ENCODE measurements at regions not wholly inside any gene's neighbourhood (a gene's known extent, or its start where the extent isn't known, plus 50 kb on each side); places are given as distances from the start of the nearest gene placed in this dataset.
"Not testable (repeated sequence)": the region's sequence is repeated elsewhere in the genome, so short reads cannot be mapped to it uniquely, and the experiment has no call there.

GRCh38 chr6:26799903-26800633 lies 140.5 kb upstream of the ZNF322 start:
- not testable (repeated sequence) for DNase-seq

GRCh38 chr6:26803762-26804161 lies 144.2 kb upstream of the ZNF322 start:
- DNase-seq = not testable (repeated sequence)

DNA sequence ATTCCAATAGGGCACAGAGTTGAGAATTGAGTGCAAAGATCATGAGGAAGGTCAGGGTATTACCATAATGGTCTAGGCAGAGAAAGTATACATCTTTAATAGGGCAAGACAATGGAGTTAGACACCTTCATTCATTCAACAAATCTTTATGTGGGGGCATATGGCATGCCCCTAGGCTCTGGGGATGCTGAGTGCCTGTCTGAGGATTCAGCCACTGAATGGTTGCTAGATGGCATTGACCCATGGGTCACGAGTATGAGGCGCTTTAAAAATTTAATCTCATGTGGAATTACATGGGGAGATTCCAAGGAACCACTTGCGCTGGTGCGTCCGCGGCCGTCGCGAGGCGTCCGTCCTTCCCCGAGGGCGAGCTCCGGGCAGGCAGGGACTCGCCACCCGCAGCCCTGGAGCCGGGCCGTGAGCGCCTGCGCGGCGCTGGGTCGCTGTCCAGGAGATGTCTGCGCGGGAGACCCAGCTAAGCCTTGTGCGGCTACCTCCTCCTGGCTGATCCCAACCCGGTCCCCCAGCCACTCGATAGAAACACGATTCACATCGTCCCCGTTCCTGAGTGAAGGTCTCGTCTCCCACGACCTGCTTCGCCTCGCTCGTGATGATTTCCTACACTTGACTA lies 152.1 kb upstream of the ZNF322 start:
- DNase-seq = not testable (repeated sequence)

DNA sequence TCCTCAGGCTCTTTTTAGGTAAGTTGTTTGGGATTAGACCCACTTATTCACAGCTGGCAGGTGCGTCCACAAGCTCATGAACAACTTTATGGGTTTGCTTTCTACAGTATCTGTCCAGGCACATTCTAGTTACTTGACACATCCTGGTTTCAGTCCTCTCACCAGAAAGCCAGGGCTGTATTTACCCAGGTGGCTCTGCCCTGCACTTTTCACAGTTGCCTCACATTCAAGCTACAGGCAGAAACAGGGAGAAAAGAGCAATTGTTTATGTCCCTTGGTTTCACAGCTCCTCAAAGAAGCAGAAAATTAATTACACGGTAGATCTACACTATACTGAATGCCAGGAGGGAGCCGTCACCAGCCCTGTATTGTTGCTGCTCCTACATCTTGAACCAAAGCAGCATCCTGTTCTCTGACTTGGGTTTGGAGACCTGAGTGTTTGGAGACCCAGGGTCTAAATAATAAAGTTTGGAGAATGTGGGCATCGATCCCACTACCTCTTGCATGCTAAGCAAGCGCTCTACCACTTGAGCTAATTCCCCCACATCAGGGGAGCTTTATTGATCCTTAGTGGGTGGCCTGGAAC lies 159.2 kb upstream of the ZNF322 start:
- DNase-seq = not testable (repeated sequence)

GRCh38 chr6:26827965-26828364 lies 168.4 kb upstream of the ZNF322 start:
- not testable (repeated sequence) for DNase-seq

DNA sequence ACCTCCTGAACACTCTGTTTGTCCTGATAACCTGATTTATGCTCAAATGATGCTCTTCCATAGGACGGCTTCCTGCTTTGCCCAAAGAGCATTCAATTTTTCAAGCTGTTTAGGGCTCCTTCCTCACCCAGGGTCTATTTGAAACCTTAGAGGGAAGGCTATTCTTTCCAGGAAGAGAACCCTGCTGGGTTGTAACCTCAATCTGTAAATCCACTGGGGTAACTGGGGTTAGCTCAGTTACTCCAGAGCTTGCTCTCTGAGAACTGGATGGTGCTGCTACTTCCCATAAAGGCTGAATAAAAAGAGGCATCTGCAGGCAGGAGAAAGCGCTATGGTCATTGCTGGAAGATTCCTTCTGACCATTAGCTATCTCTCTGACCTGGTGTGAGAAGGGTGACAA lies 169.9 kb upstream of the ZNF322 start:
- DNase-seq = not testable (repeated sequence)

DNA sequence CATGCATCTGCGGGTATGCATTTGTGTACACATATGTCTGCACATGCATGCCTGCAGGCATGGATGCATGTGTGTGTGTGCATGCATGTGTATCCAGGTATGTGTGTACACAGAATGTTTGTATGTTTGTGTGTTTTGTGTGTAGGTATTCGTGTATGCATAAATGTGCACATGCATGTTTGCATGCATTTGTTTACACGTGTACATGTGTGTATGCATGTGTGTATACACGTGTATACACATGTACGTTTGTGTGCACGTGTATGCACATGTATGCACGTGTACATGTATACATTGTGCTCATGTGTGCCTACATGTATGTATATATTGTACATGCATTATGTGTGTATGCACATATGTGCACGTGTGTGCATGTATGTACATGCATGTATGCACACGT lies 171.4 kb upstream of the ZNF322 start:
- not testable (repeated sequence) for DNase-seq

DNA sequence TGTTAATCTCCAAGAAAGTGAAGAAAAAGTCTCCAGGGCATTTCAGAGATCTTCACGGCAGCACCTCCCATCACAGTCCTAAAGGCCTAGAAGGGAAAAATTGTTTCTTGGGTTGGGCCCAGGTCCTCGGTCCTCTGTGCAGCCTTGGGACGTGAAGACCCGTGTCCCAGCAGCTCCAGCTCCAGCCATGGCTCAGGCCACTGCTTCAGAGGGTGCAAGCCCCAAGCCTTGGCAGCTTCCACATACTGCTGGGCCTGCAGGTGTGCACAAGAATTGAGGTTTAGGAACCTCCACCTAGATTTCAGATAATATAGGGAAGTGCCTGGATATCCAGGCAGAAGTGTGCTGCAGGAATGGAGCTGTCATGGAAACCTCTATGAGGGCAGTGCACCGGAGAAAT lies 176.2 kb upstream of the ZNF322 start:
- DNase-seq = not testable (repeated sequence)

DNA sequence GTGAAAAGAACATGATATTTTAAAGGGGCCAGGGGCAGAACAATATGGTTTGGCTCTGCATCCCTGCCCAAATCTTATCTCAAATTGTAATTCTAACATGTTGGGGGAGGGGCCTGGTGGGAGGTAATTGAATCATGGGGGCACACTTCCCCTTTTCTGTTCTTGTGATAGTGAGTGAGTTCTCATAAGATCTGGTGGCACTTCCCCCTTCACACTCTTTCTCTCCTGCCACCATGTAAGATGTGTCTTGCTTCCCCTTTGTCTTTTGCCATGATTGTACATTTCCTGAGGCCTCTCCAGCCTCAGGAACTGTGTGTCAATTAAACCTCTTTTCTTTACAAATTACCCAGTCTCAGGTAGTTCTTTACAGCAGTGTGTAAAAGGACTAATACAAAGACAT lies 177.1 kb upstream of the ZNF322 start:
- not testable (repeated sequence) for DNase-seq

DNA sequence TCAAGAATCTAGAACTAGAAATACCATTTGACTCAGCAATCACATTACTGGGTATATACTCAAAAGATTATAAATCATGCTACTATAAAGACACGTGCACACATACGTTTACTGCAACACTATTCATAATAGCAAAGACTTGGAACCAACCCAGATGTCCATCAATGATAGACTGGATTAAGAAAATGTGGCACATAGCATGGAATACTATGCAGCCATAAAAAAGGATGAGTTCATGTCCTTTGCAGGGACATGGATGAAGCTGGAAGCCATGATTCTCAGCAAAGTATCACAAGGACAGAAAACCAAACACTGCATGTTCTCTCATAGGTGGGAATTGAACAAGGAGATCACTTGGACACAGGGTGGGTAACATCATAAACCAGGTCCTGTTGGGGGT lies 185.3 kb upstream of the ZNF322 start:
- not testable (repeated sequence) for DNase-seq

GRCh38 chr6:26857289-26857688 lies 197.7 kb upstream of the ZNF322 start:
- not testable (repeated sequence) for DNase-seq

DNA sequence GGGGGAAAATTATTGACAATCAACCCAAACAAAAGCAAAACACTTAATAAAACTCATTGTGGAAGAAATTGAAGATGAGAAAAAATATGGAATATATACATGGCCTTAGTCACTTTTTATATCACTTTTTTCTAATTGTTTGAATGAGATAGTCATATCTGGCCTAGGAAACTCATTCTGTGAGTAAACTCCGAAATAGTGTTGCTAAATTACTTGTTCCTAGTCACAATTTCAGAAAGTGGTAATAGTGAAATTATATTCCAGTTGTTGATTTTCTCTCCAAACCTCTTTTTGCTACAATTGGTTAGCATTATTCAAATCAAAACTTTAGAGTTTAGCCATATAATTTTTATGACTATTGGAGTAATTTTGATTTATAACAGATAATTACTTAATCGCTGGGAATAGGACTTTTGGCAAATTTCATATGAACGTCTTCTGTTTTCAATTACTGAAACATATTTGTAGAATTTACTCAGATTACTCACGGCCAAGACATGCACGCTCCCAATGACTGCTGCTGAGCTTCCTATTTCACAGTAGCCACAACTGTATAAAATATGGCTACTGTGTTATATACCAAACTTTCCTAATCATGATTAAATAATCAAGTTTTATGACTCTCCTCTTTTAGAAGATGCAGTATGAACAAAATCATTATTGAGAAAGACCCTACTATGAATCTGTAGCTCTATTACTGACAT lies 199.7 kb upstream of the ZNF322 start:
- not testable (repeated sequence) for DNase-seq

DNA sequence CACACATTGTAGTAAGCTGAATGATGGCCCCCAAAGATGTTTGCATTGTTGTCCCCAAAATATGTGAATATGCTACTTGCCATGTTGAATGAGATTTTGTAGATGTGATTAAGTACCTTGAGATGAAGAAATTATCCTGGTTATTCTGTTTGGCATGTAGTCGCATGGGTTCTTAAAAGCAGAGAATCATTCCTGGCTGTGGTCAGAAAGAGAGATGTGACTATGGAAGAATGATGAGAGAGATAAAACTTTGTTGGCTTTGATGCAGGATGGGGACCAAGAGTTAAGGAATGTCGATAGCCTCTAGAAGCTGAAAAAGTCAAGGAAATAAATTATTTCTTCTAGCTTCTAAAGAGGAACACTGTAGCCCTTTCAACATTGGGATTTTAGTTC lies 200.2 kb upstream of the ZNF322 start:
- not testable (repeated sequence) for DNase-seq

DNA sequence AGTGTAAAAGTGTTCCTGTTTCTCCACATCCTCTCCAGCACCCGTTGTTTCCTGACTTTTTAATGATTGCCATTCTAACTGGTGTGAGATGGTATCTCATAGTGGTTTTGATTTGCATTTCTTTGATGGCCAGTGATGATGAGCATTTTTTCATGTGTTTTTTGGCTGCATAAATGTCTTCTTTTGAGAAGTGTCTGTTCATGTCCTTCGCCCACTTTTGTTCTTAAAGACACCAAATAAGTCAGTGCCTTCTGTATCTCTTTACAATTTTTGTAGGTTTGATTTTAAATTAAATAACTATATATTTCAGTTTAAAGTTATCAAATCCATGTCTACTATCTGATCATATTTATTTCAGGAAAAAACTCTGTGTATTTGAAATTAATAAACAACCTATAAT lies 202.4 kb upstream of the ZNF322 start:
- DNase-seq = not testable (repeated sequence)

DNA sequence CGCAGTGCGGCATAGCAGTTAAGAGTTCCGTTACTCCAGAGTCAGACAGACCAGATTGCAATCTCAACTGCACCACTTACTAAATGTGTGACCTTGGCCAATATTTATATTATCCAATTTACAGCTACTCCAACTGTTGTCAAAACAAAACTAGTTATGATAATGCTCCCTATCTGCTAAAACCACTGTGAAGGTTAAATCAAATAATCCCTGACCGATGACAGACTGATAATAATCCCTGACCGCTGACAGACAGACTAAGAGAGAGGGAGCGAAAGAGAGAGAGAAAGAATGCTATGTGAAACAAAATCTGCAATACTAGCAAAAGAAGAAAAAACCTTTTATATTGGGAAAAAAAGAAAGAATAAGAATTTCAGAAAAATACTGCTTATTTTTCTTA lies 204.1 kb upstream of the ZNF322 start:
- DNase-seq = not testable (repeated sequence)

DNA sequence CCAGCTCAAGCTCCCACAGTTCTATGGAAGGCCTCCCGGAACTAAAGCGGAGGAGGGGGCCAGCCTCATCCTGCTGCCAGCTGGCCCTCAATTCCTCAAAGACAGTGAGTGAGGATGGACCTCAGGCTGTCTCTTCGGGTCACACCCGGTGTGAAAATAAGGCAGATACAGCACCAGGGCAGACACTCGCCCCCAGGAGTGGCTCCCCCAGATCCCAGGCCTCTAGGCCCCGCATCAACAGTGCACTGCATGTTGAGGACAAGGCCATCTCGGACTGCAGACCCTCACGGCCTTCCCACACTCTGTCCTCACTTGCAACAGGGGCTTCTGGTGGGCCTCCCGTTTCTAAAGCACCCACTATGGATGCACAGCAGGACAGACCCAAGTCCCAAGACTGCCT lies 239.2 kb upstream of the ZNF322 start:
- DNase-seq = not testable (repeated sequence)

DNA sequence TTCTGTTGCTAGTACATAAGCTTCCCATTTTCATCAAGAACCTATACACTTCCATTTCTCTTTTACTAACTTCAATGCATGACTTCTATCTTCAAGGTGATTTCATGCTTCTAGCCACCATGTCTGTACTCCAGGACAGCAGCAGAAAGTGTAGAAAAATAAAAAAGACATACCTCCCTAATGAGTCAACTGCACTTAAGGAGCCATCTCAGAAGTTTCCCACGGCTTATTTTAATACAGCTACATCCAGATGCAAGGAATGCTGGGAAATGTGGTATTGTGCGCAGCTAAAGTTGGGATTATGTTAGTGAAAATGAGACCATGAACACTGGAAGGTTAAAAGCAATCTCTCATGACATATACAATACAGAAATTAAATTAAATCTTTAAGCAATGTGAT lies 264.7 kb upstream of the ZNF322 start:
- DNase-seq = not testable (repeated sequence)

DNA sequence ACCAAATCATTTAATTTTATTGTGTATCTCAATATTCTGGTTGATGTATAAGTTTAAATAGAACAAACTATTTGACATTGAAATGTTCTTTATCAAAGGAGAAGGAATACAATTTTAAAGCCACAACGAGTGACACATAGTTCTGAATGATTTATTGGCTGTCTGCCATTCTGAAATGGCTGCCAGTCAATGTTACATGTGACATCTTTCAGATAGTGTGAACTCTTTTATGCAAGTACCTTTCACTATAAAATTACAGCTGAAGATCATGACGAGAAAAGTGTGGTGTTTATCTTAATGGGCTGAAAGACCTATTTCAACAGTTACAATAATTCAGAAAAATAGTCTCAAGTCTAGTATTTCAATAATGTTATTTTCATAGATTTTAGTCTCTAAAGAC lies 268.6 kb upstream of the ZNF322 start:
- DNase-seq = not testable (repeated sequence)

- not testable (repeated sequence) for DNase-seq
Observed at GRCh38 chr6:26937258-26937657, 277.7 kb upstream of the ZNF322 start.

GRCh38 chr6:26951211-26951610 lies 291.7 kb upstream of the ZNF322 start:
- DNase-seq = not testable (repeated sequence)

DNA sequence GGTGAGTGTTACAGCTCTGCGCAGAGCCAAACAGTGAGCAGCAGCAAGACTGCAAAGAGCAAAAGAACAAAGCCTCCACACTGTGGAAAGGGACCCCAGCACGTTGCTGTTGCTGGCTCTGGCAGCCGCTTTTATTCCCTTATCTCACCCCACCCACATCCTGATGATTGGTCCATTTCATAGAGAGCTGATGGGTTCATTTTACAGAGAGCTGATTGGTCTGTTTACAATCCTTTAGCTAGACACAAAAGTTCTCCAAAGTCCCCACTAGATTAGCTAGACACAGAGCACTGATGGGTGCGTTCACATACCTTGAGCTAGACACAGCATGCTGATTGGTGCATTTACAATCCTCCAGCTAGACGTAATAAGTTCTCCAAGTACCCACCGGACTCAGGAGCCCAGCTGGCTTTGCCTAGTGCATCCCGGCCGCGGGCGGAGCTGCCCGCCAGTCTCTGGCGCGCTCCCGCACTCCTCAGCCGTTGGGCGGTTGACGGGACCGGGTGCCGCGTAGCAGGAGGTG lies 291.4 kb upstream of the PRSS16 start:
- peak; percentile 20 to 48 (median 29) for DNase-seq

DNA sequence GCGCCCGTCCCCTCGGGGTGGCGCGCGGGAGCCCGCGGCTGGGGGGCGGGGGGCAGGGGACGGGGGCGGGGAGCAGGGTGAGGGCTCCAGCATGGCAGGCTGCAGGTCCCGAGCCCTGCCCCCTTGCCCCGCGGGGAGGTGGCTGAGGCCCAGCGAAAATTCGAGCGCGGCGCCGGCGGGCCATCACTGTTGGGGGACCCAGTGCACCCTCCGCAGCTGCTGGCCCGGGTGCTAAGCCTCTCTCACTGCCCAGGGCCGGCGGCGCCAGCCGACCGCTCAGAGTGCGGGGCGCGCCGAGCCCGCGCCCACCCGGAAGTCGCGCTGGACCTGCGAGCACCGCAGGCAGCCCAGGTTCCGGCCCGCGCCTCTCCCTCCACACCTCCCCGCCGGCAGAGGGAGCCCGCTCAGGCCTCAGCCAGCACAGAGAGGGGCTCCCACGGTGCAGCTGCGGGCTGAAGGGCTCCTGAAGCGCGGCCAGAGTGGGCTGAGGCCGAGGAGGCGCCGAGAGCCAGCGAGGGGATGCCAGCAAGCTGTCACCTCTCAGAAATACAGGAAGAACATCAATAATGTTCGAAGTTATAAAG lies 290.8 kb upstream of the PRSS16 start:
- DNase-seq = peak; percentile 71 to 89 (median 78)

All from suppressor macrophage (primary cell).